Esophagus squamous epithelium (tissue), 5 donors: ENCODE measurements at regions not wholly inside any gene's neighbourhood (a gene's known extent, or its start where the extent isn't known, plus 50 kb on each side); places are given as distances from the start of the nearest gene placed in this dataset.

Source experiments
- DNase-seq: peaks from one replicate; lab custom pipeline; 2025; lab: John Stamatoyannopoulos, UW
- H3K27ac ChIP-seq, 4 donors: fragments of 200-600 bp; sonication (generic); one replicate each; pipeline ENCODE4 v1.5.1; 2016 to 2019; ENCODE audit warnings: mild to moderate bottlenecking in 1 of 4
- H3K27me3 ChIP-seq, 4 donors: fragments of 200-600 bp; sonication (generic); 1 replicate in 3 of 4; 2 replicates in 1 of 4; pipeline versions ENCODE4 v1.5.1 to v1.6.0; 2017 to 2021; ENCODE audit warnings: antibody characterized with exemption in 1 of 4
- H3K36me3 ChIP-seq, 3 donors: fragments of 200-600 bp; sonication (generic); one replicate each; pipeline ENCODE4 v1.5.1; 2016 to 2019
- H3K4me1 ChIP-seq, 3 donors: fragments of 200-600 bp; sonication (generic); one replicate each; pipeline ENCODE4 v1.5.1; 2017 to 2019
- H3K4me3 ChIP-seq, 4 donors: fragments of 200-600 bp; sonication (generic); 1 replicate in 3 of 4; 2 replicates in 1 of 4; pipeline ENCODE4 v1.5.1; 2016 to 2019; ENCODE audit warnings: mild to moderate bottlenecking in 2 of 4, moderate library complexity in 1 of 4
- H3K9me3 ChIP-seq, 3 donors: fragments of 200-600 bp; sonication (generic); one replicate each; pipeline ENCODE4 v1.5.1; 2016 to 2019
- CTCF ChIP-seq, 6 experiments: fragments of 450-650 bp in 4 of 6; fragments of 200-600 bp in 2 of 6; sonication (generic) in 2 of 6; IDR thresholded peaks; one replicate each; pipeline ENCODE4 v1.5.1; 2016 to 2019; ENCODE audit warnings: antibody characterized with exemption in 6 of 6, mild to moderate bottlenecking in 4 of 6, moderate library complexity in 4 of 6
- POLR2A ChIP-seq, 4 donors: fragments of 450-650 bp; IDR thresholded peaks; one replicate each; pipeline ENCODE4 v1.6.1; 2017; ENCODE audit warnings: antibody characterized with exemption in 4 of 4, mild to moderate bottlenecking in 4 of 4, moderate library complexity in 3 of 4
- WGBS, 2 donors: methylation state at CpG; one replicate each; pipeline ENCODE4 v1.1.5; 2018; 5-methylcytosine and 5-hydroxymethylcytosine counted together
- intact Hi-C: fragments of 100-400 bp; cut with DNase I; formaldehyde crosslinking; loops from one replicate; pipeline ENCODE4 v1.15.0; 2022
- donor health status: DM: yes; HTN: yes; CAD: no.

GRCh38 chr3:28716939-28717338 is 368.3 kb upstream of the AZI2 start:
- H3K9me3 ChIP-seq = no peaks in the 10 kb centered on the region
- H3K4me3 ChIP-seq = no peak overlapping the region
- intact Hi-C loops = no loop called here
- H3K4me1 ChIP-seq = no peaks in the 10 kb centered on the region
- no peak for DNase-seq
- no peaks in the 10 kb centered on the region for H3K27me3 ChIP-seq
- H3K27ac ChIP-seq = no peak overlapping the region
- H3K36me3 ChIP-seq = no peaks in the 10 kb centered on the region
- TF ChIP-seq POLR2A (IDR thresholded peaks at IDR 0.05) (no peak), CTCF (IDR thresholded peaks at IDR 0.05) (no peak)
- 53 to 64% methylated on average over 4 of the region's 4 CpGs for WGBS, 2 donors

GRCh38 chr3:28718074-28718849 is 369.6 kb upstream of the AZI2 start:
- TF ChIP-seq CTCF (IDR thresholded peaks at IDR 0.05) = no peak
- TF ChIP-seq POLR2A (IDR thresholded peaks at IDR 0.05) = no peak
- DNase-seq = no peak
- H3K9me3 ChIP-seq = no peaks in the 10 kb centered on the region
- H3K27ac ChIP-seq = no peak overlapping the region
- no peak overlapping the region for H3K4me3 ChIP-seq
- WGBS, 2 donors = 30 to 57% methylated on average over 4 of the region's 4 CpGs
- no peaks in the 10 kb centered on the region for H3K36me3 ChIP-seq
- no peaks in the 10 kb centered on the region for H3K4me1 ChIP-seq
- H3K27me3 ChIP-seq = no peaks in the 10 kb centered on the region
- intact Hi-C loops = no loop called here

- intact Hi-C loops = no loop called here
- no peaks in the 10 kb centered on the region for H3K9me3 ChIP-seq
- DNase-seq = no peak
- H3K36me3 ChIP-seq = no peaks in the 10 kb centered on the region
- no peak overlapping the region for H3K4me3 ChIP-seq
- 47 to 60% methylated on average over 3 of the region's 3 CpGs for WGBS, 2 donors
- H3K27me3 ChIP-seq = no peaks in the 10 kb centered on the region
- no peak overlapping the region for H3K27ac ChIP-seq
- TF ChIP-seq CTCF (IDR thresholded peaks at IDR 0.05) (peak in 2 of 6 experiments; percentile 10 to 33), POLR2A (IDR thresholded peaks at IDR 0.05) (no peak)
- H3K4me1 ChIP-seq = no peaks in the 10 kb centered on the region
These were observed 378.2 kb upstream of the AZI2 start for GRCh38 chr3:28726840-28727239.

GRCh38 chr3:28727307-28727706 is 378.7 kb upstream of the AZI2 start:
- DNase-seq = no peak
- H3K36me3 ChIP-seq = no peaks in the 10 kb centered on the region
- no peaks in the 10 kb centered on the region for H3K9me3 ChIP-seq
- TF ChIP-seq CTCF (IDR thresholded peaks at IDR 0.05) (no peak), POLR2A (IDR thresholded peaks at IDR 0.05) (no peak)
- H3K4me1 ChIP-seq = no peaks in the 10 kb centered on the region
- H3K4me3 ChIP-seq = no peak overlapping the region
- no peak overlapping the region for H3K27ac ChIP-seq
- intact Hi-C loops = no loop called here
- no peaks in the 10 kb centered on the region for H3K27me3 ChIP-seq

- DNase-seq = no peak
- Histone ChIP-seq H3K36me3 (no peaks in the 10 kb centered on the region), H3K27me3 (no peaks in the 10 kb centered on the region), H3K4me1 (no peaks in the 10 kb centered on the region), H3K27ac (no peak overlapping the region), H3K4me3 (no peak overlapping the region), H3K9me3 (peaks cover 0 to 4% (median 0%) of the 10 kb centered on the region in 3 donors)
- intact Hi-C loops = no loop called here
- 55 to 59% methylated on average over 2 of the region's 2 CpGs for WGBS, 2 donors
- no peak for TF ChIP-seq CTCF (IDR thresholded peaks at IDR 0.05)
- no peak for TF ChIP-seq POLR2A (IDR thresholded peaks at IDR 0.05)
These were observed 389.8 kb upstream of the AZI2 start for GRCh38 chr3:28738425-28738824.
